ENCODE measurements at regions not wholly inside any gene's neighbourhood (a gene's known extent, or its start where the extent isn't known, plus 50 kb on each side); places are given as distances from the start of the nearest gene placed in this dataset.

- no peak overlapping the region for H3K27ac ChIP-seq
- TF ChIP-seq CTCF (conservative IDR thresholded peaks at IDR 0.05) (no peak), ZFX (IDR thresholded peaks at IDR 0.05) (no peak)
Observed at GRCh38 chr9:119537138-119537537, 167.9 kb upstream of the BRINP1 start.

GRCh38 chr9:119533504-119533903 is 164.3 kb upstream of the BRINP1 start:
- H3K27ac ChIP-seq = no peak overlapping the region
- TF ChIP-seq ZFX (IDR thresholded peaks at IDR 0.05) (no peak), CTCF (conservative IDR thresholded peaks at IDR 0.05) (no peak)

GRCh38 chr9:119526698-119527097 is 157.5 kb upstream of the BRINP1 start:
- TF ChIP-seq ZFX (IDR thresholded peaks at IDR 0.05) (no peak), CTCF (conservative IDR thresholded peaks at IDR 0.05) (no peak)
- no peak overlapping the region for H3K27ac ChIP-seq

GRCh38 chr9:119523508-119523907 is 154.3 kb upstream of the BRINP1 start:
- no peak overlapping the region for H3K27ac ChIP-seq
- no peak for TF ChIP-seq ZFX (IDR thresholded peaks at IDR 0.05)
- TF ChIP-seq CTCF (conservative IDR thresholded peaks at IDR 0.05) = no peak

GRCh38 chr9:119522381-119522780 is 153.1 kb upstream of the BRINP1 start:
- TF ChIP-seq ZFX (IDR thresholded peaks at IDR 0.05) (no peak), CTCF (conservative IDR thresholded peaks at IDR 0.05) (no peak)
- H3K27ac ChIP-seq = no peak overlapping the region

GRCh38 chr9:119509291-119509905 is 140.2 kb upstream of the BRINP1 start:
- no peak overlapping the region for H3K27ac ChIP-seq
- TF ChIP-seq CTCF (conservative IDR thresholded peaks at IDR 0.05) (no peak), ZFX (IDR thresholded peaks at IDR 0.05) (no peak)

GRCh38 chr9:119501374-119501773 is 132.1 kb upstream of the BRINP1 start:
- TF ChIP-seq ZFX (IDR thresholded peaks at IDR 0.05) (no peak), CTCF (conservative IDR thresholded peaks at IDR 0.05) (no peak)
- no peak overlapping the region for H3K27ac ChIP-seq
